Mucosa of rectum (tissue), 2 donors: ENCODE measurements at regions not wholly inside any gene's neighbourhood (a gene's known extent, or its start where the extent isn't known, plus 50 kb on each side); places are given as distances from the start of the nearest gene placed in this dataset.

ENCODE experiments used
- H3K27ac ChIP-seq, 2 donors: one replicate each; pipeline ENCODE4 v1.7.0; 2013; ENCODE audit warnings: inconsistent platforms in 2 of 2, low read depth in 2 of 2, low read length in 2 of 2
- H3K27me3 ChIP-seq, 2 donors: one replicate each; pipeline ENCODE4 v1.7.0; 2013; ENCODE audit warnings: low read length in 2 of 2; ENCODE audit not compliant: control insufficient read depth in 2 of 2, insufficient read depth in 2 of 2
- H3K36me3 ChIP-seq, 2 donors: one replicate each; pipeline ENCODE4 v1.7.0; 2013; ENCODE audit warnings: low read length in 2 of 2; ENCODE audit not compliant: control insufficient read depth in 2 of 2, insufficient read depth in 2 of 2
- H3K4me1 ChIP-seq, 2 donors: one replicate each; pipeline ENCODE4 v1.7.0; 2013; ENCODE audit warnings: low read length in 2 of 2, mild to moderate bottlenecking in 1 of 2; ENCODE audit not compliant: control insufficient read depth in 2 of 2, insufficient read depth in 2 of 2
- H3K4me3 ChIP-seq, 2 donors: one replicate each; pipeline ENCODE4 v1.7.0; 2013; ENCODE audit warnings: low read length in 2 of 2
- H3K9ac ChIP-seq, 2 donors: one replicate each; pipeline ENCODE4 v1.7.0; 2013; ENCODE audit warnings: low read length in 2 of 2, low read depth in 1 of 2, mild to moderate bottlenecking in 1 of 2
- H3K9me3 ChIP-seq, 2 donors: one replicate each; pipeline ENCODE4 v1.7.0; 2013; ENCODE audit warnings: low read length in 2 of 2; ENCODE audit not compliant: control insufficient read depth in 2 of 2
- donor health status: healthy.
- donor health status: Normal muscosa, but diverticular disease.

DNA sequence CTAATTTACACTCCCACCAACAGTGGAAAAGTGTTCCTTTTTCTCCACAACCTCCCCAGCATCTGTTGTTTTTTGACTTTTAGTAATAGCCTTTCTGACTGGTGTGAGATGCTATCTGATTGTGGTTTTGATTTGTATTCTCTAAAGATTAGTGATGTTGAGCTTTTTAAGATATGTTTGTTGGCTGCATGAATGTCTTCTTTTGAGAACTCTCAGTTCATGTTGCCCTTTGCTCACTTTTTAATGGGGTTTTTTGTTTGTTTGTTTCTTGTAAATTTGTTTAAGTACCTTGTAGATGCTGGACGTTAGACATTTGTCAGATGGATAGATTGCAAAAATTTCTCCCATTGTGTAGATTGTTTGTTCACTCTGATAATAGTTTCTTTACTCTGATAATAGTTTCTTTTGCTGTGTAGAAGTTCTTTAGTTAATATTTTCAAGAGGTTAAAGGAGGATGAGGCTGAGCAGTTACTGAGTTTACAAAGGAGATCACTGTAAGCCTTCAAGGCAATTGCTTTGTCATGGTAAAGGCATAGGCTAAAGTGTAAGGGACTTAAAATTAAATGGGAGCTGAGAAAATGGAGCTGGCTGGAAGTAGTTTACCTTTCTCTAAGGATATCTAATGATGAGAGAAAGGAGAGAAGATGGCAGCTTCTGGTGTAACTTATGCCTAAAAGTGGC, 323.4 kb downstream of the PCDH7 start:
- Histone ChIP-seq H3K9me3 (no peaks in the 10 kb centered on the region), H3K4me3 (no peak overlapping the region), H3K36me3 (no peaks in the 10 kb centered on the region), H3K27ac (no peak overlapping the region), H3K4me1 (no peaks in the 10 kb centered on the region), H3K9ac (no peak overlapping the region), H3K27me3 (no peaks in the 10 kb centered on the region)

GRCh38 chr4:31045151-31045550, 325.0 kb downstream of the PCDH7 start:
- Histone ChIP-seq H3K36me3 (no peaks in the 10 kb centered on the region), H3K9me3 (no peaks in the 10 kb centered on the region), H3K4me1 (no peaks in the 10 kb centered on the region), H3K4me3 (no peak overlapping the region), H3K27ac (no peak overlapping the region), H3K27me3 (no peaks in the 10 kb centered on the region), H3K9ac (no peak overlapping the region)

DNA sequence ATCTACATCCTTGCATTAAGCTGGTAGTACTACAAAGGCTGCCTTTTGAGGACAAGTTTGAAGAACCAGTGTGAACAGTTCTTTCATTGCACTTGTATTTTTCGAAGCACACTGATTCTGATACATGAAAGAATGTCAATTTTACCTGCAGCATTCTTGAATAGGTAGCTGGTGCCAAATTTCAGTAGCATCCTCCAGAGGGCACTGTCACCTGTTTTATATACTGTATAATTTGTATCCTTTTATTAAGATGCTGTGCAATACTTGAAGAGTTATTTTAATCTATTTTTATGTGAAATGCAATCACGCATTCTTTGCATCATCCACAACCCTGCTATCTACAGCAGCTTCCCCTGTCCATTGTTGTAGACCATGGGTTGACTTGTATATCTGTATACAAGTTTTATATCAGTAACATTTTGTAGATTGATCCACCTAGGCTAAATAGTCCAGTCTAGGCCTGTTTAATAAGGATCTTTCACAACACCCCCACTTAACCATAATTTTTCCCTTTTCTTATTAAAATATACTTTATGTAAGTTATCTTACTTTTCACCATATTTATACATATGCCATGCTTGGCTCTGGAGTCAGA, 325.7 kb downstream of the PCDH7 start:
- Histone ChIP-seq H3K27me3 (no peaks in the 10 kb centered on the region), H3K4me1 (no peaks in the 10 kb centered on the region), H3K9ac (no peak overlapping the region), H3K9me3 (no peaks in the 10 kb centered on the region), H3K36me3 (no peaks in the 10 kb centered on the region), H3K27ac (no peak overlapping the region), H3K4me3 (no peak overlapping the region)

DNA sequence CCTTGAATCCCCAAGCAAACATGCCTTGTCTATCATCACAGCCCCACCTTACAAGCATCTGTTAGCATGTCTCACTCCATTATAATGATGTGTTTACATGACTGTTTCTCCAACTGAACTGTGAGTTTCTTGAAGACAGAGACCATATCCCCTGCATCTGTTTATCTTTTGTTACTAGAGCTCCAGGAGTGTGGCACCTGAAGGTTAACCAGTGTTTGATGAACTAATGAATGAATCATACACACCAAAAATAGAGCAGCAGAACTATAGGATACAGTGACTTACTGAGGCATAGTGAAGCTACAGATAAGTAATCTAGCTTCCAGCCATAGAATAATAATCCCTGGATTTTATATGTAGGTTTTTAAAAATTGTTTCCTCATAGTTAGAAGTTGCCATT, 331.0 kb downstream of the PCDH7 start:
- Histone ChIP-seq H3K27ac (no peak overlapping the region), H3K9me3 (no peaks in the 10 kb centered on the region), H3K36me3 (no peaks in the 10 kb centered on the region), H3K9ac (no peak overlapping the region), H3K27me3 (no peaks in the 10 kb centered on the region), H3K4me3 (no peak overlapping the region), H3K4me1 (no peaks in the 10 kb centered on the region)

DNA sequence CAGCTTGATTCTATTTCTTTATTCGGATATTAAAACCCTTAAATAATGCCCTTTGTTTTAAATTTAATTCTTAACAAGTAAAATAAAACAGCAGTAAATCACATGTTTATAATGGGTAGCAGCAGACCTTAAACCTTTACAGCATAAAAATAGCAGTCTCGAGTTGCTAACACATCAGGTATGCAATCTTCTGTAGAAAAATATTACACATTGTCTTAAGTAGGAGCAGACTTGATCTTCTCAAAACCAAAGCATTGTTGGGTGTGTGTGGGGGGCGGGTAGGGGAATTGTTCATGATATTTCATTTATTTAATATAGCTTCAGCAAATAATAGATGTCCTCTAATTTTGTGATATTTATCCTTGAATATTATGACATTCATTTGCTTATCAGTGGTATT, 331.4 kb downstream of the PCDH7 start:
- H3K27ac ChIP-seq: no peak overlapping the region
- H3K9ac ChIP-seq: no peak overlapping the region
- H3K4me3 ChIP-seq: no peak overlapping the region

GRCh38 chr4:31052519-31052918, 332.4 kb downstream of the PCDH7 start:
- Histone ChIP-seq H3K4me1 (no peaks in the 10 kb centered on the region), H3K36me3 (no peaks in the 10 kb centered on the region), H3K4me3 (no peak overlapping the region), H3K27ac (no peak overlapping the region), H3K27me3 (no peaks in the 10 kb centered on the region), H3K9ac (no peak overlapping the region), H3K9me3 (no peaks in the 10 kb centered on the region)

More for the DNA sequence above, 331.4 kb downstream of the PCDH7 start:
- no peaks in the 10 kb centered on the region for H3K27me3 ChIP-seq
- H3K36me3 ChIP-seq: no peaks in the 10 kb centered on the region
- H3K9me3 ChIP-seq: no peaks in the 10 kb centered on the region
- H3K4me1 ChIP-seq: no peaks in the 10 kb centered on the region

DNA sequence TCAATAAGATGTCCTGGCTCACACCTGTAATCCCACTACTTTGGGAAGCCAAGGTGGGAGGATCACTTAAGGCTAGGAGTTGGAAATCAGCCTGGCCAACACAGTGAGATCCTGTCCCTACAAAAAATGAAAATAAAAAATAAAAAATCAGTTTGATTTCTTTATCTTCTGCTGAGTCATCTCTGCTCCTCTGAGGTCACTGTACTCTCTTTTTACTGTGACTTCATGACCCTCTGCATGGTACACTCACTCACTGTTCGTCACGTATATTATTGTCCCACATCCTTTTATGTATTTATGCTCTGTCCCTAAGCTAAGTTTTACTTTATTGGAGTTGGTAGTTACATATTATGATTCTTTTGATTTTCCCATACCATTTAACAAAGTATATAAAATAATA, 333.3 kb downstream of the PCDH7 start:
- Histone ChIP-seq H3K27me3 (no peaks in the 10 kb centered on the region), H3K9me3 (no peaks in the 10 kb centered on the region), H3K4me1 (no peaks in the 10 kb centered on the region), H3K36me3 (no peaks in the 10 kb centered on the region), H3K4me3 (no peak overlapping the region), H3K27ac (no peak overlapping the region), H3K9ac (no peak overlapping the region)

DNA sequence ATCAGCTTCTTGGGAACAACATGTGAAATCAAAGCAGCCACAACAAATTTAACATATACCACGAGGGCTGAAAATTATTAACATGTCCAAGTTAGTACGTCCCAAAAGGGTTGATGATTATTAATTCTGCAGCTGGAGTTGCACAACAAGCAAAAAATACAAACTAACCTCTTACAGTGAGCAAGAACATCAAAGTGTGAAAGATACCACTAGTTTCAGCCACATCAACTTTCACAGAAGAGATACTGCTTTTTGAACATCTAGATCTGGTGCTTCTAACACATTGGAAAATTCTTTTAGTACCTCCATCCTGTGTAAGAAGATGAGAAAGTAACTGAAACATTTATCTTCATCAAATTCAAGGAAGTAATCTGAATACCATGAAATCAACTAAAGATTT, 334.1 kb downstream of the PCDH7 start:
- H3K27ac ChIP-seq: no peak overlapping the region
- H3K4me3 ChIP-seq: no peak overlapping the region
- no peak overlapping the region for H3K9ac ChIP-seq
- no peaks in the 10 kb centered on the region for H3K36me3 ChIP-seq
- H3K27me3 ChIP-seq: no peaks in the 10 kb centered on the region
- H3K4me1 ChIP-seq: no peaks in the 10 kb centered on the region
- H3K9me3 ChIP-seq: no peaks in the 10 kb centered on the region

DNA sequence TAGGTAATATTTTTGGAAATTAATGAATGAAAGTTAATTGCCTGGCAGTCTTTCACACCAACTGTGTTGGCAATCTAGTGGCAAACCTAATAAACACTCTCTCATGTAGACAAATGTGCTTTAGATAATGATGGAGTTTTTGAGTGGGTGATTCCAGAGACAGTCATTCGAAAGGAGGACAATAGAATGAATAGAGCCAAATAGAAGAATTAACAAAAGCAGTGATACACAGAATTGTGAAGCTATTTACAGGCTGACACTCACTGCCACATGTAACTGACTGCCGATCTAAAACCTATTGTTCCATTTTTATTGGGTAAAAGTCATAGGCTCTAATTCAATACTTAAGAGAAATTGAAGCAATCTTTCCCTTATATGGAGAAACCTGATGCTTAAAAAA, 338.5 kb downstream of the PCDH7 start:
- Histone ChIP-seq H3K4me3 (no peak overlapping the region), H3K36me3 (no peaks in the 10 kb centered on the region), H3K27ac (no peak overlapping the region), H3K4me1 (no peaks in the 10 kb centered on the region), H3K9me3 (no peaks in the 10 kb centered on the region), H3K27me3 (no peaks in the 10 kb centered on the region), H3K9ac (no peak overlapping the region)

- Histone ChIP-seq H3K27ac (no peak overlapping the region), H3K36me3 (no peaks in the 10 kb centered on the region), H3K27me3 (no peaks in the 10 kb centered on the region), H3K4me3 (no peak overlapping the region), H3K4me1 (no peaks in the 10 kb centered on the region), H3K9ac (no peak overlapping the region), H3K9me3 (no peaks in the 10 kb centered on the region)
Observed at GRCh38 chr4:31059753-31060522, 339.8 kb downstream of the PCDH7 start.
